Esophagus squamous epithelium (tissue), 4 donors: ENCODE measurements at regions not wholly inside any gene's neighbourhood (a gene's known extent, or its start where the extent isn't known, plus 50 kb on each side); places are given as distances from the start of the nearest gene placed in this dataset.

Experiments used
- POLR2A ChIP-seq, 4 donors: fragments of 450-650 bp; IDR thresholded peaks; one replicate each; pipeline ENCODE4 v1.6.1; 2017; ENCODE audit warnings: antibody characterized with exemption in 4 of 4, mild to moderate bottlenecking in 4 of 4, moderate library complexity in 3 of 4
- TF ChIP-seq, protein P1 (sequence below), 6 experiments: fragments of 450-650 bp in 4 of 6; fragments of 200-600 bp in 2 of 6; sonication (generic) in 2 of 6; IDR thresholded peaks; one replicate each; pipeline ENCODE4 v1.5.1; 2016 to 2019; ENCODE audit warnings: antibody characterized with exemption in 6 of 6, mild to moderate bottlenecking in 4 of 6, moderate library complexity in 4 of 6

DNA sequence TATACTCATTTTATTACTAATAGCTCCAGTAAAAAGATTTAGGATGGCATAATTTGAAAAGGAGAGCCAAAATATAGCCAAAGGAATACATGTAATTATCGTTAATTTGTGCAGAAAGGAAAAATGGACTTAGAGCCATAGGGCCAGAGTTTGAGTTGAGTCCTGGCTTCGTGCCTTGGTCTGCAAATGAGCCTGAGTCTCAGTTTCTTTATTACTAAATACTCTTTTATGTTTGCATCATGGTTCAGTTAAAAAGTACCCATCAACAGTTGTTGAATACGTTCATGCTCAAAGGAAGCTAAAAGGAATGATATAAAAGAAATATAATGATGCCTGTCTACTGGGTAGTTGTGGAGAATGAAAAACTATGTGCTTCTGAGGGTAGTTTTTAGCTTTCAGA lies 155.7 kb upstream of the FAM78B start:
- TF ChIP-seq, protein P1, sequence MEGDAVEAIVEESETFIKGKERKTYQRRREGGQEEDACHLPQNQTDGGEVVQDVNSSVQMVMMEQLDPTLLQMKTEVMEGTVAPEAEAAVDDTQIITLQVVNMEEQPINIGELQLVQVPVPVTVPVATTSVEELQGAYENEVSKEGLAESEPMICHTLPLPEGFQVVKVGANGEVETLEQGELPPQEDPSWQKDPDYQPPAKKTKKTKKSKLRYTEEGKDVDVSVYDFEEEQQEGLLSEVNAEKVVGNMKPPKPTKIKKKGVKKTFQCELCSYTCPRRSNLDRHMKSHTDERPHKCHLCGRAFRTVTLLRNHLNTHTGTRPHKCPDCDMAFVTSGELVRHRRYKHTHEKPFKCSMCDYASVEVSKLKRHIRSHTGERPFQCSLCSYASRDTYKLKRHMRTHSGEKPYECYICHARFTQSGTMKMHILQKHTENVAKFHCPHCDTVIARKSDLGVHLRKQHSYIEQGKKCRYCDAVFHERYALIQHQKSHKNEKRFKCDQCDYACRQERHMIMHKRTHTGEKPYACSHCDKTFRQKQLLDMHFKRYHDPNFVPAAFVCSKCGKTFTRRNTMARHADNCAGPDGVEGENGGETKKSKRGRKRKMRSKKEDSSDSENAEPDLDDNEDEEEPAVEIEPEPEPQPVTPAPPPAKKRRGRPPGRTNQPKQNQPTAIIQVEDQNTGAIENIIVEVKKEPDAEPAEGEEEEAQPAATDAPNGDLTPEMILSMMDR (IDR thresholded peaks at IDR 0.05) = no peak
- no peak for TF ChIP-seq POLR2A (IDR thresholded peaks at IDR 0.05)
